ENCODE measurements at regions not wholly inside any gene's neighbourhood (a gene's known extent, or its start where the extent isn't known, plus 50 kb on each side); places are given as distances from the start of the nearest gene placed in this dataset.

GRCh38 chr7:25460433-25460832 lies 232.1 kb upstream of the NPVF start:
- no peaks in the 10 kb centered on the region for H3K27me3 ChIP-seq (ENCODE audit: insufficient read depth, low read depth, low read length)
- TF ChIP-seq SMC3 (conservative IDR thresholded peaks at IDR 0.05; ENCODE audit: poor library complexity), result no peak
- no peak for TF ChIP-seq EZH2 (IDR thresholded peaks at IDR 0.05; ENCODE audit: borderline replicate concordance, insufficient read depth, low read length, poor library complexity, severe bottlenecking)
- no peak for TF ChIP-seq MXI1 (conservative IDR thresholded peaks at IDR 0.05; ENCODE audit: poor library complexity, severe bottlenecking)
- no peak for TF ChIP-seq EP300 (conservative IDR thresholded peaks at IDR 0.05; ENCODE audit: poor library complexity, severe bottlenecking)
- no peak for TF ChIP-seq RAD21 (conservative IDR thresholded peaks at IDR 0.05)
- no peak for TF ChIP-seq TAF1 (IDR thresholded peaks at IDR 0.05; ENCODE audit: low read depth)
- TF ChIP-seq POLR2AphosphoS5 (IDR thresholded peaks at IDR 0.05), result no peak
- TF ChIP-seq CTCF (IDR thresholded peaks at IDR 0.05; ENCODE audit: poor library complexity, severe bottlenecking), result no peak
- TF ChIP-seq REST (IDR thresholded peaks at IDR 0.05; ENCODE audit: borderline replicate concordance), result no peak

GRCh38 chr7:25469669-25470068 lies 241.4 kb upstream of the NPVF start:
- H4K20me1 ChIP-seq (ENCODE audit: insufficient read depth), result no peaks in the 10 kb centered on the region
- H3K79me2 ChIP-seq (replicated peaks; ENCODE audit: insufficient read depth, low read length), result no peaks in the 10 kb centered on the region
- H3K4me2 ChIP-seq (ENCODE audit: low read length), result no peak overlapping the region
- no peaks in the 10 kb centered on the region for H3F3A ChIP-seq (ENCODE audit: insufficient read depth, low read length, poor library complexity, severe bottlenecking)
- no peak overlapping the region for H3K27ac ChIP-seq (ENCODE audit: low read length)
- H3K9me2 ChIP-seq (ENCODE audit: insufficient read depth, low read length), result no peaks in the 10 kb centered on the region
- no peak overlapping the region for H2AFZ ChIP-seq (ENCODE audit: low read depth, low read length)
- H3K4me3 ChIP-seq (ENCODE audit: low read length), result no peak overlapping the region
- H3K36me3 ChIP-seq (ENCODE audit: insufficient read depth, low read length), result no peaks in the 10 kb centered on the region
- no peak overlapping the region for H3K9ac ChIP-seq (ENCODE audit: low read length)
- H3K9me3 ChIP-seq (ENCODE audit: low read length), result no peaks in the 10 kb centered on the region
- no peak for TF ChIP-seq SMC3 (conservative IDR thresholded peaks at IDR 0.05; ENCODE audit: poor library complexity)
- no peak for TF ChIP-seq RAD21 (conservative IDR thresholded peaks at IDR 0.05)
- TF ChIP-seq POLR2AphosphoS5 (IDR thresholded peaks at IDR 0.05), result no peak
- TF ChIP-seq MXI1 (conservative IDR thresholded peaks at IDR 0.05; ENCODE audit: poor library complexity, severe bottlenecking), result no peak
- TF ChIP-seq EP300 (conservative IDR thresholded peaks at IDR 0.05; ENCODE audit: poor library complexity, severe bottlenecking), result no peak
- no peak for TF ChIP-seq CTCF (IDR thresholded peaks at IDR 0.05; ENCODE audit: poor library complexity, severe bottlenecking)
- TF ChIP-seq REST (IDR thresholded peaks at IDR 0.05; ENCODE audit: borderline replicate concordance), result no peak
- TF ChIP-seq TAF1 (IDR thresholded peaks at IDR 0.05; ENCODE audit: low read depth), result no peak
- TF ChIP-seq EZH2 (IDR thresholded peaks at IDR 0.05; ENCODE audit: borderline replicate concordance, insufficient read depth, low read length, poor library complexity, severe bottlenecking), result no peak
- no peaks in the 10 kb centered on the region for H3K27me3 ChIP-seq (ENCODE audit: insufficient read depth, low read depth, low read length)

More at GRCh38 chr7:25460433-25460832, 232.1 kb upstream of the NPVF start:
- no peaks in the 10 kb centered on the region for H3K79me2 ChIP-seq (replicated peaks; ENCODE audit: insufficient read depth, low read length)
- H3F3A ChIP-seq (ENCODE audit: insufficient read depth, low read length, poor library complexity, severe bottlenecking), result no peaks in the 10 kb centered on the region
- no peak overlapping the region for H3K4me3 ChIP-seq (ENCODE audit: low read length)
- no peaks in the 10 kb centered on the region for H3K9me2 ChIP-seq (ENCODE audit: insufficient read depth, low read length)
- no peaks in the 10 kb centered on the region for H3K9me3 ChIP-seq (ENCODE audit: low read length)
- H3K27ac ChIP-seq (ENCODE audit: low read length), result no peak overlapping the region
- H3K9ac ChIP-seq (ENCODE audit: low read length), result no peak overlapping the region
- H3K36me3 ChIP-seq (ENCODE audit: insufficient read depth, low read length), result no peaks in the 10 kb centered on the region
- H2AFZ ChIP-seq (ENCODE audit: low read depth, low read length), result no peak overlapping the region
- no peak overlapping the region for H3K4me2 ChIP-seq (ENCODE audit: low read length)
- no peaks in the 10 kb centered on the region for H4K20me1 ChIP-seq (ENCODE audit: insufficient read depth)

All from neural cell (in vitro differentiated cells).